ENCODE measurements at regions not wholly inside any gene's neighbourhood (a gene's known extent, or its start where the extent isn't known, plus 50 kb on each side); places are given as distances from the start of the nearest gene placed in this dataset.
"Not testable (repeated sequence)": the region's sequence is repeated elsewhere in the genome, so short reads cannot be mapped to it uniquely, and the experiment has no call there.

- in situ Hi-C loops (cut with MboI; ENCODE audit: low sequenced_read_pairs) = no loop called here
These were observed 307.0 kb upstream of the USP25 start for GRCh38 chr21:15422783-15423182.

- in situ Hi-C loops (cut with MboI; ENCODE audit: low sequenced_read_pairs) = no loop called here
These were observed 305.9 kb upstream of the USP25 start for GRCh38 chr21:15423676-15424445.

- in situ Hi-C loops (cut with MboI; ENCODE audit: low sequenced_read_pairs) = no loop called here
These were observed 304.7 kb upstream of the USP25 start for GRCh38 chr21:15425049-15425448.

- in situ Hi-C loops (cut with MboI; ENCODE audit: low sequenced_read_pairs) = no loop called here
These were observed 299.8 kb upstream of the USP25 start for GRCh38 chr21:15430023-15430422.

DNA sequence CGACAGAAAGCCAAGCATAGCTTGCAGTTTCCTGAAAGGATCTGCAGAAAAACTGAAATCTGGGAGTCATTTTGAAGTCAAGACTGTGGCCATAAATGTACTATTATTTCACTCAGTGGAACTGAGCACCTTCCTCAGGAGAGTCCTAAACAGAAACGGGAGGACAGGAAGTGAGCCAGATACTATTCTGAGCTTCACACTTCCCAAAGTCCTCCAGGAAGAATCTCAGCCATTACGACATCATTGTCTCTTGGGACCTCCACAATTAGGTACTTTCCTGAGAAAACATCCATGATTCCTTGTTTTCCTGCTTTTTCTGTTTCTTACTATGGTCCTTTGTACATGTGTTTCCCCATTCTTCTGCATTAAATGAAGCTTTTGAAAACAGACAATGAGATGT lies 299.2 kb upstream of the USP25 start:
- in situ Hi-C loops (cut with MboI; ENCODE audit: low sequenced_read_pairs) = no loop called here

GRCh38 chr21:15431053-15431452 lies 298.7 kb upstream of the USP25 start:
- in situ Hi-C loops (cut with MboI; ENCODE audit: low sequenced_read_pairs) = no loop called here

DNA sequence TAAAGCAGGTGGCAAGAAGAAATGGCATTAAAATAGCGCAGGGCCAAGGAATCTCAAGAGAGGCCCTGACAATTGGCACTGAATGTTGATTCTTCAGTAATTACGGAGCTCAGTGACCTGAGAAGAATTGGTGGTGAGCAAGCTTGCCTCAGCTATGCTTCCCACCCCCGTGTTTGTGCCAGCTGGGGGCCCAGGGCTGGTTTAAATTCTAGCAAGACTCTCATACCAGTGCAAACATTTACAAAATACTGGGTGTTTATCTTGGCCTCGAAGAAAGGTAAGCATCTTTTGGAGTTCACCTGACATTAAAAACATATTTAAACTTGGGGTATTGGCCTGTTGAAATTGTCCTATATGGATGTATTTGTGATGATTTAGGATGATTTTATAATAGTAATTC lies 296.7 kb upstream of the USP25 start:
- in situ Hi-C loops (cut with MboI; ENCODE audit: low sequenced_read_pairs) = no loop called here

GRCh38 chr21:15434163-15434905 lies 295.4 kb upstream of the USP25 start:
- in situ Hi-C loops (cut with MboI; ENCODE audit: low sequenced_read_pairs) = no loop called here

DNA sequence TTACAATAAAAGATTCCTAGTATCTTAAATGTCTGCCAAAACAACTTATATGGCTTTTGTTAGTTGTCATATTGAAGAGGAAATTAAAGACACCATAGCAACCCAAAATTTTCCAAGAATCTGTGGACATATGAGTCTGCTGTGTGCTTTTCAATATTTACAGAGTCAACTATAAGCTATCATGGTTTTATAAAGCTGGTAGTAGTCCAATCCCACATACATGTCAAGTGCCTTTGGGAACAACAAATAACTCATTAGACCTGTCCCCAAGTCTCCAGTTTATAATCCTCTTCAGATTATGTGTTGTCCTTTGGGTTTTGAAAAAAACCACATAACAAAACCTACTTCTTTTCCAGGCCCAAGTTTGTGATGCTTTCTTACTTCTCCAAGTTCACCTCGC lies 293.8 kb upstream of the USP25 start:
- in situ Hi-C loops (cut with MboI; ENCODE audit: low sequenced_read_pairs) = no loop called here

DNA sequence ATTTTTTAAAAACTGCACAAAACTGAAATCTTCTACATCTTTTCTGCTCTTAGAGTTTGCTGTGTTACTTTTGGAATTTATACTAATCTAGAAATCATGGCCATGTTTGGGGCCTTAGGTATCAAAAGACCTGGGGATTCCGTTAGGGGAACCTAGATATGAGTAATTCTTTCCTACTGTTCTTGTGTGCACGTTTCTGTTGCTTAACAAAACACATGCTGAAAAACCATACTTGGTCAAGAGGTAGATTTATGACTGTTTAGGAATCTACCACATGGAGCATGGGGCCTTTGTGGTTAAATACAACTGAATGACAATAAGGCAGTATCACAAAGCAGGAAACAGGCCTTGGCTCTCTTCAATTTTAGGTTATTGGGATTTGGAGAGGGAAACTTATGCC lies 291.9 kb upstream of the USP25 start:
- in situ Hi-C loops (cut with MboI; ENCODE audit: low sequenced_read_pairs) = no loop called here

DNA sequence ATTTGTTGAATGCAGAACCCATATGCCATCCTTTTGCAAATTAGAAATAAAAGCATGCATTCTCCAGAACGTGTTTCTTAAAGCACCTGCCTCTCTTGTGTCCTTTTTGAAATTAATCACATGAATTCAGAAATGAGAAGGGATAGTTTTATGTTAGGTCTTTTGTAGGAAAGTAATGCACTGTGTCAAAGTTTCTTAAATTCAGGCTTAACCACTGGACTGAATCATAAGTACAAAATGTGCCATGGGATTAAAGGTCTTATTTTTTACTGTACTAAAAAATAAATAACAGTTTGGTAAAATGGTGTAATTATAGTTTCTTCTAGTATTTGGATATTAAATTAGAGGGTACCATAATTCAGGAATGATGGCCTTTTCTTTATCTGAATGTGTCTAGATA lies 290.1 kb upstream of the USP25 start:
- in situ Hi-C loops (cut with MboI; ENCODE audit: low sequenced_read_pairs) = no loop called here

GRCh38 chr21:15441060-15441493 lies 288.7 kb upstream of the USP25 start:
- in situ Hi-C loops (cut with MboI; ENCODE audit: low sequenced_read_pairs) = no loop called here

DNA sequence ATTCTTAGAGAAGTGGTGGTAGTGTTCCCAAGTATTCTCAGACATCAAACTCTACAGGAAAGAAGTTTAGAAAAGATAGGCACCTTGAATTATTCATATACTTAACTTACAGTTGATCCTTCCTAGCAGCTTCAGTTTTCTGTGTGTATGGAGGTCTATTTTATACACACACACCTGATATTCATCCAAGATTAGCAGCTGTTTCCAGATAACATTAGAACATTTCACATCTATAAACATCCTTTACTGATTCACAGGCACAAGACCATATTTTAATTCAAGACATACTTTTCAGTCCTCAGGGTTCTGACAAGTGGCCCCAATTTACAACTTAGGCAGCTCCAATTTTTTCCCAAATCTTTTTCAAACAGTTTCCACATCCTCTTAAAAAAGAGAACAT lies 287.8 kb upstream of the USP25 start:
- in situ Hi-C loops (cut with MboI; ENCODE audit: low sequenced_read_pairs) = no loop called here

GRCh38 chr21:15442743-15443469 lies 286.9 kb upstream of the USP25 start:
- in situ Hi-C loops (cut with MboI; ENCODE audit: low sequenced_read_pairs) = no loop called here

- in situ Hi-C loops (cut with MboI; ENCODE audit: low sequenced_read_pairs) = no loop called here
These were observed 286.1 kb upstream of the USP25 start for GRCh38 chr21:15443740-15444117.

DNA sequence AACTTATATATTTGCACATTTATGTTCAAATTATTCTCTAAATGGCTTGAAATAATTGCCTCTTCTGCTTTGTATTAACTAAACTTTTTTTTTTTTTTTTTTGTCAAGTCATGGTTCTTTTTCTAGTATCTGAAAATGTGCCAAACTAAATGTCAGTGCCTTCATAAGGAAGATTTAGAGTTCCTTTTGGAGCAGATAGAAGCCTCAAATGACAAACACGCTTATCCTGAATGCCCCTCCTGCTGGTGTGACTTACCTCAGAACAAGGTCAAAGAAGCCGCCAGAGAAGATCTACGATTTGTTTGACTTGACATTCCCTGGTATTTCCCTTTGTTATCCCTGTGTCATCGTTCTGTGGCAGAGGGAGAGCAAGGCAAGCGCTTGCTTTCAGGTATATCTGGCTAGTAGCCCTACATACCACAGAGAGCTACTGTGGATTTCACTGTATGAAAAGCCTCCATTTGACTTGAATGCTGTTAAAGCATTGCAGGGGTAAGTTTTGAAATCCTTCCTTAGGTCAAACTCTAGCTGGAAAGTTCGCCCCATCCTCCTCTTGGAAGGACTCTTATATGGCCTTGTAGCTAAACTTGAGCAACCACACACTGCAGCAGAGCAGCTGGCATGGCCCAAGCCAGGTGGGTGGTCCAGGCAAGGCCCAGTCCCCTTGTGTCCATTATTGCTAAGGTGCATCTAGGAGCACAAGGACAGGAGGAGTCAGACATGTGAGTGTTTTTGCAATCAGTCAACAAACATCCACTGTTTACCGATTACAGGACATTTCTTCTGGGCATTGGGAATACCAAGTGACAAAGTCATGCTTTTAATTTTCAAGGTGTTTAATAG lies 285.4 kb upstream of the USP25 start:
- in situ Hi-C loops (cut with MboI; ENCODE audit: low sequenced_read_pairs) = no loop called here

DNA sequence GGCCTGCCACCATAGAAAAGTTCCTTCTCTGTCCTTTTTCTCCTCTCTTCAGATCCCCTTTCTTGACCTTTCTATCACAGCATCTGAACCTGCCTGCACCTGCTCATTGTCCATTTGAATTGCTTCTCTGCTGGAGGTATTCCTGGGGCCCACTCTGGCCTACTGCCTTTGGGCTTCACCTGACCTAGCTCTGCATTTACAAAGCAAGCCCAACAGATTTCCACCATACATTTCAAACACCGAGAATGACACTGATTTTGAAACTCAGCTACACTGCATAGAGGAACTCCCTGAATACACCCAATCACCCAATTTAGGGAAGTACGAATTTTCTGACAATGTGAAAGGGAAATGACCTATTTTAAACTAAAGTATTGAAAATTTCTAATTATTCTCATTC lies 284.5 kb upstream of the USP25 start:
- in situ Hi-C loops (cut with MboI; ENCODE audit: low sequenced_read_pairs) = no loop called here

DNA sequence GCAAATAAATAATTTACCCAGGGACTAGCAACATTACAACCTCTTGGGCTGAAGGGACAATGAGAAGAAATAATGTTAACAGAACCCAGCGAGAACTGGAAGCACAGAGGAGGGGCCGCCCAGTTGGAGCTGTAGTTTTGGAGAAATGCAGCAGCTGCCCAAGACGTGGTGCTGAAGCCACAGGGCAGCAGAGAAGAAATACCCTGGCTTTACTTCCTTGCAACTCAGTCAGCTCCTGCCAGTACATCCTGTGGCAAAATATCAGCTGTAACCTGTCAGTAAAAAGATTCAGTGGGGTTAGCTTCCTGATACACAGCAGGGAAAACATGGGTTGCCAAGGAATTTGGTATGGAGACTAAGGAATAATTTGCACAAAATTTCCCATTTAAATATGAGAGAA lies 283.6 kb upstream of the USP25 start:
- in situ Hi-C loops (cut with MboI; ENCODE audit: low sequenced_read_pairs) = no loop called here

GRCh38 chr21:15449556-15449955 lies 280.2 kb upstream of the USP25 start:
- in situ Hi-C loops (cut with MboI; ENCODE audit: low sequenced_read_pairs) = no loop called here

DNA sequence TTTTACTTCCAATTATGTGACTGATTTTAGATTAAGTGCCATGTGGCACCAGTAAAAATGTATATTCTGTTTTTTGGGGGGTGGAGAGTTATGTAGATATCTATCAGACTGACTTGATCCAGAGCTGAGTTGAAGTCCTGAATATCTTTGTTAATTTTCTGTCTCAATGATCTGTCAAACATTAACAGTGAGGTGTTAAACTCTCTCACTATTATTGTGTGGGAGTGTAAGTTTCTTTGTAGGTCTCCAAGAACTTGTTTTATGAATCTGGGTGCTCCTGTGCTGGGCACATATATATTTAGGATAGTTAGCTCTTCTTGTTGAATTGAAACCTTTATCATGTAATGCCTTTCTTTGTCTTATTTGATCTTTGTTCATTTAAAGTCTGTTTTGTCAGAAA lies 276.5 kb upstream of the USP25 start:
- in situ Hi-C loops (cut with MboI; ENCODE audit: low sequenced_read_pairs) = no loop called here

DNA sequence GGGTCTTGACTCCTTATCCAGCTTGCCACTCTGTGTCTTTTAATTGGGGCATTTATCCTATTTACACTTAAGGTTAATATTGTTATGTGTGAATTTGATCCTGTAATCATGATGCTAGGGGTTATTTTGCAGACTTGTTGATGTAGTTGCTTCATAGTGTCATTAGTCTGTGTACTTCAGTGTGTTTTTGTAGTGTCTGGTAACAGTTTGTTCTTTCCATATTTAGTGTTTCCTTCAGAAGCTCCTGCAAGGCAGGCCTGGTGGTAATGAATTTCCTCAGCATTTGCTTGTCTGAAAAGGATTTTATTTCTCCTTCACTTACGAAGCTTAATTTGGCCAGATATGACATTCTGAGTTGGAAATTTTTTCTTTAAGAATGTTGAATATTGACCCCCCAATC lies 276.0 kb upstream of the USP25 start:
- in situ Hi-C loops (cut with MboI; ENCODE audit: low sequenced_read_pairs) = not testable (repeated sequence)

All from HL-60/S4 (cell line).